Kidney (tissue), 13 donors: ENCODE measurements at regions not wholly inside any gene's neighbourhood (a gene's known extent, or its start where the extent isn't known, plus 50 kb on each side); places are given as distances from the start of the nearest gene placed in this dataset.

Experiments
- DNase-seq, 5 donors: peaks; one replicate each; pipeline ENCODE4 v3.0.0-alpha.2; 2013 to 2020
- FAIRE-seq: peaks from 2 replicates; lab custom pipeline; 2012; peaks lifted over from hg19 to GRCh38; lab: Jason Lieb, UNC
- H3K27ac ChIP-seq, 2 donors: one replicate each; pipeline ENCODE4 v1.7.0; 2013; ENCODE audit warnings: low read depth in 2 of 2, low read length in 2 of 2, inconsistent platforms in 1 of 2
- H3K27me3 ChIP-seq: one replicate; pipeline ENCODE4 v1.7.1; 2013; ENCODE audit warnings: low read length, inconsistent platforms; ENCODE audit not compliant: control insufficient read depth, insufficient read depth
- H3K36me3 ChIP-seq, 3 donors: one replicate each; pipeline versions ENCODE4 v1.7.0 to v1.7.1; 2013; ENCODE audit warnings: low read length in 3 of 3, control low read depth in 1 of 3, inconsistent platforms in 1 of 3; ENCODE audit not compliant: insufficient read depth in 3 of 3, control insufficient read depth in 2 of 3
- H3K4me1 ChIP-seq, 3 donors: one replicate each; pipeline versions ENCODE4 v1.7.0 to v1.7.1; 2013; ENCODE audit warnings: low read length in 3 of 3, inconsistent platforms in 1 of 3, low read depth in 1 of 3; ENCODE audit not compliant: control insufficient read depth in 2 of 3, insufficient read depth in 2 of 3
- H3K4me3 ChIP-seq, 3 donors: one replicate each; pipeline versions ENCODE4 v1.7.0 to v1.8.1; 2013; ENCODE audit warnings: low read length in 3 of 3, control low read depth in 1 of 3, inconsistent platforms in 1 of 3
- H3K9ac ChIP-seq, 3 donors: one replicate each; pipeline versions ENCODE4 v1.7.0 to v1.7.1; 2013; ENCODE audit warnings: low read length in 3 of 3, control low read depth in 1 of 3, inconsistent platforms in 1 of 3
- H3K9me3 ChIP-seq, 3 donors: one replicate each; pipeline versions ENCODE4 v1.7.0 to v1.7.1; 2013; ENCODE audit warnings: low read length in 3 of 3, control low read depth in 1 of 3, inconsistent platforms in 1 of 3; ENCODE audit not compliant: control insufficient read depth in 2 of 3, insufficient read depth in 1 of 3
- CTCF ChIP-seq: IDR thresholded peaks from 3 replicates; pipeline ENCODE4 v1.5.1; 2012; ENCODE audit warnings: mild to moderate bottlenecking, moderate library complexity, borderline replicate concordance; ENCODE audit not compliant: insufficient read depth; ENCODE audit errors: extremely low read depth
- intact Hi-C: fragments of 100-400 bp; cut with DNase I; formaldehyde crosslinking; loops from one replicate; pipeline ENCODE4 v1.11.1; 2022
- donor health status: control.
- donor health status: control.
- donor health status: control.
- donor health status: control.
- donor health status: control.
- donor health status: DM: yes; HTN: yes; CAD: no.
- donor health status: Normal renal cell carcinoma (clear cell type).

GRCh38 chr6:78482801-78483552 is 384.4 kb upstream of the IRAK1BP1 start:
- H3K9ac ChIP-seq = no peak overlapping the region
- H3K4me1 ChIP-seq = no peaks in the 10 kb centered on the region
- no peaks in the 10 kb centered on the region for H3K27me3 ChIP-seq
- intact Hi-C loops = no loop called here
- no peak overlapping the region for H3K4me3 ChIP-seq
- TF ChIP-seq CTCF = no peak
- no peaks in the 10 kb centered on the region for H3K36me3 ChIP-seq
- H3K27ac ChIP-seq = no peak overlapping the region
- FAIRE-seq (no peak), DNase-seq (no peak)
- H3K9me3 ChIP-seq = no peaks in the 10 kb centered on the region

GRCh38 chr6:78483553-78484197 is 383.7 kb upstream of the IRAK1BP1 start:
- TF ChIP-seq CTCF = no peak
- H3K4me3 ChIP-seq = no peak overlapping the region
- H3K27me3 ChIP-seq = no peaks in the 10 kb centered on the region
- H3K4me1 ChIP-seq = no peaks in the 10 kb centered on the region
- FAIRE-seq (no peak), DNase-seq (no peak)
- no peak overlapping the region for H3K27ac ChIP-seq
- no peaks in the 10 kb centered on the region for H3K9me3 ChIP-seq
- no peak overlapping the region for H3K9ac ChIP-seq
- no peaks in the 10 kb centered on the region for H3K36me3 ChIP-seq
- intact Hi-C loops = no loop called here

- H3K4me1 ChIP-seq = no peaks in the 10 kb centered on the region
- no peak overlapping the region for H3K27ac ChIP-seq
- FAIRE-seq (no peak), DNase-seq (no peak)
- intact Hi-C loops = no loop called here
- TF ChIP-seq CTCF = no peak
- H3K4me3 ChIP-seq = no peak overlapping the region
- no peaks in the 10 kb centered on the region for H3K27me3 ChIP-seq
- no peaks in the 10 kb centered on the region for H3K36me3 ChIP-seq
- no peaks in the 10 kb centered on the region for H3K9me3 ChIP-seq
- no peak overlapping the region for H3K9ac ChIP-seq
Observed at GRCh38 chr6:78484198-78485064, 382.9 kb upstream of the IRAK1BP1 start.
